ENCODE measurements at regions not wholly inside any gene's neighbourhood (a gene's known extent, or its start where the extent isn't known, plus 50 kb on each side); places are given as distances from the start of the nearest gene placed in this dataset.
"Not testable (repeated sequence)": the region's sequence is repeated elsewhere in the genome, so short reads cannot be mapped to it uniquely, and the experiment has no call there.

- DNase-seq (ENCODE audit: low spot score), result no peak
These were observed 804.1 kb downstream of the KCNJ18 start for GRCh38 chr17:22496450-22496849.

DNA sequence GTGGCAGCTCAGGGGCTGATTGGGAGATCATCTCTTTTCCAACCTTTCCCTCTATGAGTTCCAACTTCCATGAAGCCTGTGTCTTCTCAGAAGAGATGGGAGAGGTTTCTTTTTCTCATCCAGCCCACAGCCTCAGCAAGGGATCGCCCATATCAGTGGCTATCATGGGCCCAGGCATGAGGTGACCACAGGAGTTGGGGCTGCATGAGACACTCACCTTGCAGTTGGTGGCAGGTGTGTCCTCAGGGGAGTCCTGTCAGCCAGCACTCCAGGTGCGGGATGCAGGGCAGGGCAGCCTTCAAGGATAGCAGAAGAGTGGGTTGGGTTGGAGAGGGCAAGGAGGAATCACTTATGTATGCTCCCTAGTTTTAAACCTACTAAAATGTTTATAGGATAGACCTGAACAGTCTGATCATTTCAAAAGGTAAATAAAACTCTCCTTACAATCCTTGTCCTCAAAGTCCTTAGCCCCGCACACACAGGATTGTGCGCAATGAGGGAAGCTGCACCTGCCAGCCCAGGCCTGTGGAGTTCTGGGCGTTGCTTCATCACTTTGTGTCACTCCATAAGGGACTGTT lies 811.1 kb downstream of the KCNJ18 start:
- no peak for DNase-seq (ENCODE audit: low spot score)

GRCh38 chr17:22505660-22506059 lies 813.3 kb downstream of the KCNJ18 start:
- DNase-seq (ENCODE audit: low spot score), result no peak

DNA sequence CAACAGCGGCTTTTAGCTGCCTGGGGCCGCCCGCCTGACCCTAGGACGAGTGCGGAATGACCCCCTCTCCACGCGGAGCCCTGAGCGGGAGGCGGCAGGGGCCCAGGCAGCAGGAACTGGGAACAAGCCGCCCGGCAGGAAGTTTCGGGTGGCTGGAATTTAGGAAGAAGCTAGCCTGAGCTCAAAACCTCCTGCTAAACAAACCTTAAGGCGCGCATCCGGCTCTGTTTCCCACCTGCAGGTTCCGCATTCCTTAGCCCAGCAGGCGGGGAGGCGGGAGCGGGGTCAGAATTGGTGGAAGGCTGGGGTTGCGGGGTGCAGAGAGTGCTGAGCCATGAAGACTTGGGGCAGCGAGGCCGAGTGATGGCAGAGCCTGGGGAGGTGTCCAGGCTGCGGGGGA lies 813.9 kb downstream of the KCNJ18 start:
- no peak for DNase-seq (ENCODE audit: low spot score)

GRCh38 chr17:22506861-22507260 lies 814.5 kb downstream of the KCNJ18 start:
- no peak for DNase-seq (ENCODE audit: low spot score)

DNA sequence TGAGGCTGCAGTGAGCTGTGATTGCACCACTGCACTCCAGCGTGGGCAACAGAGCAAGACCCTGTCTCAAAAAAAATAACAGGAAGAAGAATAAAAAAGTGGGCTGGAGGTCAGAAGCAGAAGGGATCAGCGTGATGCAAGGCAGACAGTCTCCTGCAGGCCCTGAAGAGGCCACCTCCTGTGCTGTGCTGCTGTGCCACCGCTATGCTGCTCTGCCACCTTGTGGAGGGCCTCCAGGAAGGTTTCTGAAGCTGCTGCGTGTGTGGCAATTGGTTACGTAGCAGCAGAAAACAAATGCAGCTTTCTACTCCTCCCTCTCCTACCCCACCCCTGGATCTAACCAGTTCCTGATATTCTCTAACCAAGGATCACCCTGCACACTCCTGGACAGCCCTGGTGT lies 815.5 kb downstream of the KCNJ18 start:
- no peak for DNase-seq (ENCODE audit: low spot score)

GRCh38 chr17:22510504-22510903 lies 818.2 kb downstream of the KCNJ18 start:
- DNase-seq (ENCODE audit: low spot score), result no peak

GRCh38 chr17:22511431-22511830 lies 819.1 kb downstream of the KCNJ18 start:
- DNase-seq (ENCODE audit: low spot score), result no peak

DNA sequence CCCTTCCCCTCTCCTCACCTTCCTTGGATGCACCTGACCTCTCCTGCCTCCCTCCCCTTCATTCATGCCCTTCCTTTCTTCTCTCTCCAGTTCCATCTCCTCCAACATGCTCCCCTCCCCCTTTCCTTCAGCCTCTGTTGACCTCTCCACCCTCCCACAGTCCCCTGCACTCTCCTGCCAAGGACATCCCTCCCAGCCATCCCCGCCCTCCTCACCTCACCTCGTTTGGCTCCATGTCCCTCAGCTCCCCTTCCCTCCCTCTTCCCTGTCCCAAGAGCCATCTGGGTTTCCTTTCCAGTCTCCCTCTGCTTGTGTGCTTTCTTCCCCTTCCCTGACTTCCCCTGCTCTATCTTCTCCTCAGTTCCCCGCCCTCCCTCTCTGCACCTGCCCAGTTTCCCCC lies 819.7 kb downstream of the KCNJ18 start:
- no peak for DNase-seq (ENCODE audit: low spot score)

DNA sequence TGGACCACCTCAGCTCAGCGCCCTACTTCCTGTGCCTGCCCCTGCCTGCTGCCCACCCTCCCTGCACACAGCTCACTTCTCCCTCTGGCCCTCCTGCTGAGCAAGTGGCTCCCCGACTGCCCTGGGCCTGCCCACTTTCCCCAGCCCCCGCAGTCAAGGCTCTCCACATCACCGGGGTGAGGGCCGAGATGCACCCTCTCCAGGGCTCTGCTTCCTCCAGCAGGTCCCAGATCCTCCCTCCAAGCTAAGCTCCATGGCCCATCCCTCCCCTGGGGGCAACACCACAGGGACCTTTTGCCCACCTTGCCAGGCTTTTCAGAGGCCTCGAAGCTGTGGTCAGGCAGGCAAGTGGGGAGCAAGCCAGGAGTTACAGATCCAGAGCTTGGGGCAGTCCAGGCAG lies 820.2 kb downstream of the KCNJ18 start:
- DNase-seq (ENCODE audit: low spot score), result no peak

- no peak for DNase-seq (ENCODE audit: low spot score)
These were observed 820.7 kb downstream of the KCNJ18 start for GRCh38 chr17:22512997-22513538.

GRCh38 chr17:22514315-22514714 lies 822.0 kb downstream of the KCNJ18 start:
- no peak for DNase-seq (ENCODE audit: low spot score)

- no peak for DNase-seq (ENCODE audit: low spot score)
These were observed 822.5 kb downstream of the KCNJ18 start for GRCh38 chr17:22514767-22515320.

- no peak for DNase-seq (ENCODE audit: low spot score)
These were observed 823.3 kb downstream of the KCNJ18 start for GRCh38 chr17:22515599-22515998.

DNA sequence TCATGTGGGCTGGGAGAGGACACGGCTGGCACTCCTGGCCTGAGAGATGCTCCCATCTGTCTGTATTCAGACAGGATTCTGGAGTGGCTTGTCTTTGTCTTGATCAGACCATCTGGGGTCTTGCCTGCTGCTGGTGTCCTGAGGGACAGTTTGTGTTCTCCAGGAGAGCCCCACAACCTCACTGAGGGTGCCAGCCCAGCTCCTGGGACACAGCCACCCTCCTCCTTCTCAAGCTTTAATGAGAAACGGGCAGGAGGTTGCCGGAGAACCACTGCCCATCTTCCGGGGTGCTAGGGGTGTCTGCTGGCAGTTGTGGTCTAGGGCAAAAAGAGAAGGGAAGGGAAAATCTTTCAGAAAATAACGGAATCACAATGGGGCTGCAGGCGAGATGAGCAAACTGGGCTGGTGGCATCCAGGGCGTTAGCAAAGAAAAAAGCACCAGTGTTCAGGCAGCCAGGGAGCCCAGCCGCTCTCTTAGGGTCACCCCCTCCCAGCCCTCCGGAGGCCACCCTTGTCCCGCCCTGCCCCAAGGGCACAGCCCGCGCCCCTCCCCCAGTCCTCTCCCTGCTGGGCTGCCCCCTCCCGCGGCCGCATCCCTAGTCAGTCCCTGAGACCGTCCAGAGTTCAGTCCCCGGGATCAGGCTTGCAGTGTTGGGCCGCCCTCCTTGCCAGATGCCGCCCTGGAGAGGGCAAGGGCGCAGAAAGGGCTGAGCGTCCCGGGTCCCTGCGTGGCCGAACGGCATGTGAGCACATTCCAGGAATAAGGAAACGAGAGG lies 824.7 kb downstream of the KCNJ18 start:
- no peak for DNase-seq (ENCODE audit: low spot score)

DNA sequence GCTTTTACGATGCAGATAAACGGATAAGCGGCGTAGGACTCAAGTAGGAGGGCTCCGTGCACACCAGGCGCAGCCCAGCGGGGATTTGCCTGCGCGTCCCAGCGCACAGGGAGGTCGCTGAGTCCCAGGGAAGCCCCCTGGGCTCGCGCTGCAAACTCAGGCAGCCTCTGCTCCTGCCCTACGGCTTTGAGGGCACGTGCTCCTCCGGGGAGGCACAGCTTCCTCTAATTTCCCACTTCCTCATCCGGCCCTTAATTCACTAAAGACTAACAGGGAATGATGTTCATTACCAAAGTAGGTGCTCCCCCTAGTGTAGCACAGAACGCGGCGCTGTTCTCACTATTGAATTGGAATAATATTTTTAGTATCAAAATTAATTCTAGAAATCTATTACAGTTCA lies 825.4 kb downstream of the KCNJ18 start:
- DNase-seq (ENCODE audit: low spot score), result no peak

DNA sequence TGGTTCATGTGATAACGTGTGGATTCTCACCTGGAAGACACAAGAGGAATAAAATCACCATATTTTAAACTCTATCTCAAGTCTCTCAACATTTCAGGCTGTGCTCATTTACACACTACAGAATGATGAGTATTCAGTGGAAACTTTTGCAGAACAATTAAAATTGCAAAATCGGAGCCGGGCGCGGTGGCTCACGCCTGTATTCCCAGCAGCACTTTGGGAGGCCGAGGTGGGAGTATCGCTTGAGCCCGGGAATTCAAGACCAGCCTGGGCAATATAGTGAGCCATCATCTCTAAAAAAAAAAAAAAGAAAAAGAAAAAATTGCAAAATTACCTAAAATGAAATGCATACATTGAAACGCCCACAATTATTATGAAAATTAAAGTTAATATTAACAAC lies 825.9 kb downstream of the KCNJ18 start:
- DNase-seq (ENCODE audit: low spot score), result no peak

GRCh38 chr17:22548873-22549272 lies 856.5 kb downstream of the KCNJ18 start:
- not testable (repeated sequence) for DNase-seq (ENCODE audit: low spot score)

DNA sequence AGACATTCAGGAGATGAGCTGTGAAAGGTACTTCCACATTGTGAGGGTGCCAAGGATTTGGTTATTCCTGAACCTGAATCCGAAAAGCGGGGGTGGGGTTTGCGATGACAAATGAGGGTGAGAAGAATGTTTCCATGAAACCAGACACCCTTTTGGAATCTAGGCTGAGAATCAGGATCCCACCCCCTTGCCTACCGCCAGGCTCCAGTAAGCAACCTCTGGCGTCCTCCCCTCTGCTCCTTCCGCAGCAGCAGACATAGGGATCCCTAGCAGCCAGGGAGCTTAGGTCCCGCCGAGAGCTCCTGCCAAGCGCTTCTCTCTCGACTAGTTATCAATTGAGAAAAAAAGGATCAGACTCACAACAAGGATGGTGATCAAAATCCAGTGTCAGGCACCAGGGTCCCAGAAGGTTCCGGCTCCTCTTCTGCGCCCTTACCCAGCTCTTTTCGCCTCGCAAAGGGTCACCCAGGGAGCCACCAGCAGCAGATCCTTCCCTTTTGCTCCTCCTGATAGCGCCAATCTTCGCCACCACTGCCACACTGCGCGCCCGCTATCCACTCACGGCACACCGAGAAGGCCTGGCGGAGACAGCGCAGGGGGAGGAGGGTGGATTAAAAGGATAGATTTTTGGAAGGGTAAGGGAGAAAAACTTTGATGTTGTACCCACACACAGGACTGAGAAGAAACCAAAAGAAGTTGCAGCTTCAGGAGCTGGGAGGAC lies 859.5 kb downstream of the KCNJ18 start:
- DNase-seq (ENCODE audit: low spot score), result not testable (repeated sequence)

DNA sequence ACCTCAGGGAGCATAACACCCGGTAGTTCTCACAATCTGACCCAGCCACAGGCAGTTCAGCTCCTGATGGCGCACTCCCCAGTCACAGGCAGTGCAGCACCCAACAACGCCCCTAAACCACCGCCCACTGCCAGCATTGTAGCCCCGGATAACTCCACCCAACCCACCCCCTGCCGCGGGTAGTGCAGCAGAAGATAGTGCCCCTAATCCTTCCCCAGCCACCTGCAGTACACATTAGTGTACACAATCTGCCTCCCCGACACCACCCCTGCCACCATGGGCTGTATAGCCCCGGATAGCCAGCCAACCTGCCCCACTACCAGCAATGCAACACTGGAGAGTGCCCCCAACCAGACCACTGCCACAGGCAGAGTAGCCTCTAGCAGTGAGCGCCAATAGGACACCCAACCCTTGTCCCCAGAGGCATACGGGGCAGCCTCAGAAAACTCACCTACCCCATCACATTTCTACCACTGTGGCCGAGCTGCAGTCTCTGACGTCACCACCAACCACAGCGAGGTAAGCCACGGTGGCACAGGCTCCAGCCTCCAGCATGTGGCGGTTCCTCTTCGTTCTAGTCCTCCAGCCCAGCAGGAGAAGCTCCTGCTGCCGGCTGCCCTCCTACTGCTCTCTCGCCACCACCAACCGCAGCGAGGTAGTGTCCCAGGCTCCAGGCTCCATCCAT lies 877.3 kb downstream of the KCNJ18 start:
- DNase-seq (ENCODE audit: low spot score), result no peak

- no peak for DNase-seq (ENCODE audit: low spot score)
These were observed 878.0 kb downstream of the KCNJ18 start for GRCh38 chr17:22570144-22570845.
